Uterus (tissue), 3 donors: ENCODE measurements at regions not wholly inside any gene's neighbourhood (a gene's known extent, or its start where the extent isn't known, plus 50 kb on each side); places are given as distances from the start of the nearest gene placed in this dataset.

ENCODE experiments used
- DNase-seq, 2 donors: peaks; one replicate each; pipeline ENCODE4 v3.0.0-alpha.2; 2019 to 2020
- H3K27ac ChIP-seq, 2 donors: fragments of 200-600 bp; sonication (generic); 1 replicate in 1 of 2; 2 replicates in 1 of 2; pipeline ENCODE4 v1.5.1; 2016 to 2018
- H3K27me3 ChIP-seq, 2 donors: fragments of 200-600 bp; sonication (generic); one replicate each; pipeline ENCODE4 v1.5.1; 2018 to 2019; ENCODE audit warnings: control low read depth in 1 of 2
- H3K36me3 ChIP-seq, 2 donors: fragments of 200-600 bp; sonication (generic); one replicate each; pipeline ENCODE4 v1.5.1; 2019; ENCODE audit warnings: control low read depth in 1 of 2
- H3K4me1 ChIP-seq, 2 donors: fragments of 200-600 bp; sonication (generic); one replicate each; pipeline ENCODE4 v1.5.1; 2018 to 2019; ENCODE audit warnings: control low read depth in 1 of 2
- H3K4me3 ChIP-seq, 2 donors: fragments of 200-600 bp; sonication (generic); 1 replicate in 1 of 2; 2 replicates in 1 of 2; pipeline ENCODE4 v1.5.1; 2018 to 2019; ENCODE audit warnings: mild to moderate bottlenecking in 1 of 2
- H3K9me3 ChIP-seq, 2 donors: fragments of 200-600 bp; sonication (generic); one replicate each; pipeline ENCODE4 v1.5.1; 2019; ENCODE audit warnings: control low read depth in 1 of 2
- POLR2A ChIP-seq, 2 donors: fragments of 450-650 bp; IDR thresholded peaks; one replicate each; pipeline ENCODE4 v1.6.1; 2016; ENCODE audit warnings: antibody characterized with exemption in 2 of 2, mild to moderate bottlenecking in 1 of 2, moderate library complexity in 1 of 2
- intact Hi-C: fragments of 100-400 bp; cut with DNase I; formaldehyde crosslinking; loops from one replicate; pipeline ENCODE4 v1.15.1; 2023; ENCODE audit warnings: low total_unique reads
- TF ChIP-seq, protein P1 (sequence below), 4 experiments: fragments of 200-600 bp in 2 of 4; fragments of 450-650 bp in 2 of 4; sonication (generic) in 2 of 4; IDR thresholded peaks; one replicate each; pipeline ENCODE4 v1.5.1; 2016 to 2019; ENCODE audit warnings: antibody characterized with exemption in 4 of 4, mild to moderate bottlenecking in 2 of 4, moderate library complexity in 1 of 4
- donor health status: DM: yes; HTN: yes; CAD: no.

DNA sequence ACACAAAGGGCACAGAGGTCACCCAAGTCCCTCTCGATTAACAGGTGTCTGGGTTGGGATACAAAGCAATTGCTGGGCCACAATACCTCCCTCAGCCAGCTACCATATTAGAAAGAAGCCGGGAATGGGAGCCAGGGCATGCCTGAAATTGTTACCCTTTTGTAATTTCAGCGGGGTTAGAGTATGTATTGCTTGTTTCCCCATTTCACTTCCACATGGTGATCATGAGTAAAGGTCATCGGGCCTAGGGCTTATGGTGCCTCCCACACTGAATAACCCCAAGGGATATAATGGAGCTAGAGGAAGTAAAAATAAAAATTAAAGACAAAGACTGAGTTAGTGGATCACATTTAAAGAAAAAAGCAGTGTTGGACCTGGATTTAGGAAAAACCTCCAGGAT lies 437.2 kb upstream of the KLHL29 start:
- Histone ChIP-seq H3K36me3 (no peaks in the 10 kb centered on the region), H3K27ac (no peak overlapping the region), H3K4me3 (no peak overlapping the region), H3K4me1 (no peaks in the 10 kb centered on the region), H3K27me3 (no peaks in the 10 kb centered on the region), H3K9me3 (no peaks in the 10 kb centered on the region)
- no peak for DNase-seq
- intact Hi-C loops, result no loop called here
- TF ChIP-seq, protein P1, sequence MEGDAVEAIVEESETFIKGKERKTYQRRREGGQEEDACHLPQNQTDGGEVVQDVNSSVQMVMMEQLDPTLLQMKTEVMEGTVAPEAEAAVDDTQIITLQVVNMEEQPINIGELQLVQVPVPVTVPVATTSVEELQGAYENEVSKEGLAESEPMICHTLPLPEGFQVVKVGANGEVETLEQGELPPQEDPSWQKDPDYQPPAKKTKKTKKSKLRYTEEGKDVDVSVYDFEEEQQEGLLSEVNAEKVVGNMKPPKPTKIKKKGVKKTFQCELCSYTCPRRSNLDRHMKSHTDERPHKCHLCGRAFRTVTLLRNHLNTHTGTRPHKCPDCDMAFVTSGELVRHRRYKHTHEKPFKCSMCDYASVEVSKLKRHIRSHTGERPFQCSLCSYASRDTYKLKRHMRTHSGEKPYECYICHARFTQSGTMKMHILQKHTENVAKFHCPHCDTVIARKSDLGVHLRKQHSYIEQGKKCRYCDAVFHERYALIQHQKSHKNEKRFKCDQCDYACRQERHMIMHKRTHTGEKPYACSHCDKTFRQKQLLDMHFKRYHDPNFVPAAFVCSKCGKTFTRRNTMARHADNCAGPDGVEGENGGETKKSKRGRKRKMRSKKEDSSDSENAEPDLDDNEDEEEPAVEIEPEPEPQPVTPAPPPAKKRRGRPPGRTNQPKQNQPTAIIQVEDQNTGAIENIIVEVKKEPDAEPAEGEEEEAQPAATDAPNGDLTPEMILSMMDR (IDR thresholded peaks at IDR 0.05), result no peak
- TF ChIP-seq POLR2A (IDR thresholded peaks at IDR 0.05), result no peak

DNA sequence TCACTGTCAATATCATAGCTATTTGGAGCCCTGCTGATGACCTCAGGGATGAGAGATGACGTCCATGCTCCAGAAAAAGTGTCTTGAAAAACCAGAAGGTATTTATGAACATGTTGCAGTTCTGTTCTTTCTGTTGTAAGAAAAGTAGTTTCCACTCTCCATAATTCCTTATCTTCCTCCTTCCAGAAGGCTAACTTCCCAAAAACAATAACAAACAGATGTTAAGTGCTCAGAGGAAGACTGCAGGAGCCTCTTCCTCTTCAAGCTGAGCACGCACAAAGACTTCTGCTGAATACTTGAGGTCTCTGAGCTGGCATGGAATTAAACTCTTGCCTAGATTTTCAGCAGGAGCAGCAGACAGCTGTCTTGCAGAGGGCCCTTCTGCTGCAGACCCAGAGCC lies 434.5 kb upstream of the KLHL29 start:
- TF ChIP-seq, protein P1 (IDR thresholded peaks at IDR 0.05), result no peak
- no peak for TF ChIP-seq POLR2A (IDR thresholded peaks at IDR 0.05)
- H3K27me3 ChIP-seq, result no peaks in the 10 kb centered on the region
- no peak overlapping the region for H3K4me3 ChIP-seq
- no peaks in the 10 kb centered on the region for H3K4me1 ChIP-seq
- intact Hi-C loops, result no loop called here
- no peaks in the 10 kb centered on the region for H3K9me3 ChIP-seq
- no peaks in the 10 kb centered on the region for H3K36me3 ChIP-seq
- H3K27ac ChIP-seq, result no peak overlapping the region
- no peak for DNase-seq

DNA sequence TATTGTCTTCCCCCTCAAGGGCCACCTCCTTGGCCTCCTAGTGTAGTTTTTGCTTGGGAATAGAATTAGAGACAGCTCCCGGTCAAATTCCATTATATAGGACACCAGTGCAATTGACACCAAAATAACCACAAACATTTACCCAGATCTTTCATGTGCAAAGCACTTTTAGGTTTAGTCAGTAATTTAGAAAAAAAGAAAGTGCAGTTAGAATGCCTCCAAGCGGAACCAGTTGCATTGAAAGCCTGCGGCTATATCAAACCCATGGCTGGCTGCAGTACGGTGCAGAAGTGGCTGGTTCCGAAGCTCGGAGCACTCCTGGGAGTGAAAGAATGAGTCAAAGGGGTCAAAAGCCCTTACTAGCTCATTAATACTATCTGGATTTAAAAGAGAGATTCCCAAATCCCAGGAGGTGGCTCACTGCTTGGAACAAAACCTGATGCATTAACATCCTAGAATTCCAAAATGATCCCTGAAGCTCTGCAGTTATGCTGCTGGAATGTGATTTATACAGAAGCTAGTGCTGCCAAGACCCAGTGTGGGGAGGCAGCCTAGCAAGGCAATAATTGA lies 432.2 kb upstream of the KLHL29 start:
- DNase-seq, result no peak
- intact Hi-C loops, result no loop called here
- TF ChIP-seq POLR2A (IDR thresholded peaks at IDR 0.05), result no peak
- TF ChIP-seq, protein P1 (IDR thresholded peaks at IDR 0.05), result no peak
- Histone ChIP-seq H3K4me1 (no peaks in the 10 kb centered on the region), H3K4me3 (no peak overlapping the region), H3K36me3 (no peaks in the 10 kb centered on the region), H3K27me3 (no peaks in the 10 kb centered on the region), H3K27ac (no peak overlapping the region), H3K9me3 (no peaks in the 10 kb centered on the region)

DNA sequence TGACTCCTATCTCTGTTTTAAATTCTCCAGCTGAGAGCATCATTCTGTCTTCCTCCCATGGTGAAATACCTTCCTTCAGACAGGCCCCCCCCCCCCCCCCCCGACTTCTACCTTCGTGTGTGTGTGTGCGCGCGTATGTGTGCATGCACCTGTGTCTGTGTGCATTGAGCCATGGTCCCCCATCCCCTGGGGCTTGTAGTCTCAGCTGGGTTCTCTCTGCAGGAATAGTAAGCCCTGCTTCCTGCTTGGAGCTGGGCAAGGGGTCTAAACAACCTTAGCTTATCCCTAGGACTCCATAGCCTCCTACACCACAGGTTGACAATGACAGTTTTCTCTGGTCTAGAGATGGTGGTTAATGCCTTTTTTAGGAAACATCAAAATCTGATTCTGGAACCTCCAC lies 427.5 kb upstream of the KLHL29 start:
- no peak for TF ChIP-seq POLR2A (IDR thresholded peaks at IDR 0.05)
- TF ChIP-seq, protein P1 (IDR thresholded peaks at IDR 0.05), result no peak
- no peaks in the 10 kb centered on the region for H3K27me3 ChIP-seq
- H3K36me3 ChIP-seq, result no peaks in the 10 kb centered on the region
- H3K27ac ChIP-seq, result no peak overlapping the region
- no peaks in the 10 kb centered on the region for H3K4me1 ChIP-seq
- no peak overlapping the region for H3K4me3 ChIP-seq
- no peaks in the 10 kb centered on the region for H3K9me3 ChIP-seq
- DNase-seq, result no peak
- intact Hi-C loops, result no loop called here

DNA sequence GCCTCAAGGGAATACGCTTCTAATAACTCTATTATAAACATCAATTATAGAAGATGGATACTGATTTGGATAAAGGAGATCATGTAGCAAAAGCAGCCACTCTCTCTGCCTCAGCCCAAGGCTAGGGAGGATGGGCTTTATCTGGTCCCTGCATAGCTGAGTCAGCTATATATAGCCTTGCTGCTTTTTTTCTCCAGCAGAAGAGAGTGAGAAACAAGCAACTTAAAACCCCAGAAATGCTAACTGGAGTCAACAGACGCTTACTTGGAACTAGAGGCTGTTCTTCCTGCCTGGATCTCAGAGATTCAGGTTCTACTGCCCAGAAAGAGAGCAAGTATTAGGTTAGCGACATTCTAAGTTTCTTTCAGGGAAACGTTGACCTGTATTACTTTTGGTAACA lies 426.7 kb upstream of the KLHL29 start:
- no peak for DNase-seq
- Histone ChIP-seq H3K36me3 (no peaks in the 10 kb centered on the region), H3K9me3 (no peaks in the 10 kb centered on the region), H3K4me1 (no peaks in the 10 kb centered on the region), H3K27me3 (no peaks in the 10 kb centered on the region), H3K4me3 (no peak overlapping the region), H3K27ac (no peak overlapping the region)
- intact Hi-C loops, result no loop called here
- TF ChIP-seq POLR2A (IDR thresholded peaks at IDR 0.05), result no peak
- TF ChIP-seq, protein P1 (IDR thresholded peaks at IDR 0.05), result no peak
